ENCODE measurements at regions not wholly inside any gene's neighbourhood (a gene's known extent, or its start where the extent isn't known, plus 50 kb on each side); places are given as distances from the start of the nearest gene placed in this dataset.

DNA sequence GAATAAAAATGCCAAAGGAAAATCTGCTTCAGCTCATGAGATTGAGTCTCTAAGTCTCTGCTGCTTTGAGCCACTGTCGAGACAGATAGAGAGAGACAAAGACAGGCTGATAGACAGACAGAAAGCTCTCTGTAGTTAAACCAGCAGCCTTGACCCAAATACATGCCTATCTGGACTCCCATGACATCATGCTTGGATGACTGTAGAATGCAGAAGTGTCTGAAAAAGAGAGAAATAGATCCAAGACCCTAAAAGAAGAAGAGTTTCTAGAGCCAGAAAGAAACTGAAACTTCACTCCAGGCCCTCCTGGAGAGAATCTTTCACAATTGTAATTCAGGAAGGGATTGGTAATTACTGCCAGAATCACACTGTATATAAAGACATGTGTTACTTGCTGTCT lies 122.6 kb upstream of the PLXNC1 start:
- no peak for DNase-seq (ENCODE audit: low read depth in 4 of 4, low spot score in 3 of 4)

DNA sequence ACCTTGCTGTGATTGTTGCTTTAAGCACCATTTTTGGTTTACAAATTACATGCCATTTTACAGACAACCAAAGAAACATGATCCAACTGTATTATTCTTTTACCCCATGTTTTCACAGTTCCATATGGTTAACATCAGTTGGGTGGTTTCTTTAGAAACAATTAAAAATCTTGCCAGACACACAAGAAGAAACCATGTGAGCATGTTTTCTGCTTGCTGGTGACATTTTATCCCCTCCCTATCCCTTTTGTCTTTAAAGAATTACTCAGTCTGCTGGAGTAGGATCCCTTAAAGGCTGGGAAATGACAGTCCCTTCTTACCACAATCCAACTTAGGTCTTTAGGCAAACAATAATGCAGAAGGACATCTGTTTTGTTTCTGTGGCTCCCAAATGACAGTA lies 121.8 kb upstream of the PLXNC1 start:
- no peak for DNase-seq (ENCODE audit: low read depth in 4 of 4, low spot score in 3 of 4)

DNA sequence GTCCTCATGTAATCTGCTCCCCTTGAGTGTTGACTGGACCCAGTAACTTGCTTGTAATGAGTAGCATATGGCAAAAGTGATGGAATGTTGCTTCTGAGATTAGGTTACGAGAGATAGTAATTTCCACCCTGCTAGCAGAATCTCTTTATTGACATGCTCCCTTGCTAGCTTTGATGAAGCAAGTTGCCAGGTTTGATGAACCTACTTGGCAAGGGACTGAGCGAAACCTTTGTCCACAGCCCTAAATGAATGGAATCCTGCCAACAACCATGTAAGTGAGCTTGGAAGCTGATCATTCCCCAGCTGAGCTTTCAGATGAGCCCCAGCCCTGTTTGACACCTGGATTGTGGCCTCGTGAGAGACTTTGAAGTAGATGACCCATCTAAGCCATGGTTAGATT lies 120.8 kb upstream of the PLXNC1 start:
- no peak for DNase-seq (ENCODE audit: low read depth in 4 of 4, low spot score in 3 of 4)

DNA sequence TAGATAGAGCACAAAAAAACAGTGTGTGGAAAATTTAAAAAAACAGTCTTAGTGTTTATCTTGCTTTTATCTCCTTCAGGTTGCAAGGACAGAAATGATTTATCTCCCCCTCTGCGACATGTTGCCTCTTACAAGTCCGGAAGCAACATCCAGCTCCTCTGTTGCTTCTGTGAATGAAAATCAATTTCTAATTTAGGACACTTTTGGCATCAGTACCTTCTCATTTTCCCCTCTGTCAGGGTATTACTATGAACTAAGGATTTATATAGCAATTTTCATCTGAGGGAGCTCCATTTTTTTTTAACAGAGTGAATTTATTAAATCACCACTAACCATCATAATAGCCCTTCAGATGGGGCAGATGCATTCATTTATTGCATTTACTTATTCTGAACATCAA lies 116.6 kb upstream of the PLXNC1 start:
- DNase-seq (ENCODE audit: low read depth in 4 of 4, low spot score in 3 of 4), result no peak

DNA sequence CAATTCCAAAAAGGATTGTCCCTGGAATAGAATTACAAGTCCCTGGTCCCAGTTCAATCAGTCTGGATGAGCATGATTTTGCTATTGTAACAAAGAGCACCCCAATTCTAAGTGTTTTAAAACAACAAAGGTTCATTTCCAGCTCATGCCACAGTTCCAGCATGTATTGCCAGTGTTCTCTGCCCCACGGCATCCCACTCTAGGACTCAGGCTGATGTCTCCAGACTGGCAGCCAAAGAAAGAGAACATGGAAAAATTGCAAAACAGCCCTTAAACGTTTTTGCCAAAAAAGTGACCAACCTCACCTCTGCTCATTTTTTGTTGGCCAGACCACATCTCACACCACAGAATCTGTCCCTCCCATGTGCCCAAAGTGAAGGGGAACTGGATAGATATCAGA lies 116.0 kb upstream of the PLXNC1 start:
- DNase-seq (ENCODE audit: low read depth in 4 of 4, low spot score in 3 of 4), result no peak

DNA sequence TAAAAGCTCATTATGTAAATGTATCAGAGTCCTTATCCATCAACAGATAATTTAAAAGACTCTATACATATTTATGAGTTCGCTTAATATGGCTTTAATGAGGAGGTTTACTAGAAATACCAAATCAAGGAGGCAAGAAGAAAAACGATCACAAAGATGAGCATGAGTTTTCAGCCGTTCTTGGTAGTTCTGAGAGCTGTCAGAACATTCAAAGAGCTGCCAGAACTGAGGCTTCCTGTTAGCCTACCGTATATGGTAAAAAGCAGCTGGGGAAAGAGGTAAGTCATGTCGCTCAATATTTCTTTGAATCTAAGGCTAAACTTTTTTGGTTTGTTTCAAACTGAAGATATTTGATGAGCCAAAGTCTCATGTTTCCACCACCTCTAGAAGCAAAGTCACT lies 115.3 kb upstream of the PLXNC1 start:
- DNase-seq (ENCODE audit: low read depth in 4 of 4, low spot score in 3 of 4), result no peak

DNA sequence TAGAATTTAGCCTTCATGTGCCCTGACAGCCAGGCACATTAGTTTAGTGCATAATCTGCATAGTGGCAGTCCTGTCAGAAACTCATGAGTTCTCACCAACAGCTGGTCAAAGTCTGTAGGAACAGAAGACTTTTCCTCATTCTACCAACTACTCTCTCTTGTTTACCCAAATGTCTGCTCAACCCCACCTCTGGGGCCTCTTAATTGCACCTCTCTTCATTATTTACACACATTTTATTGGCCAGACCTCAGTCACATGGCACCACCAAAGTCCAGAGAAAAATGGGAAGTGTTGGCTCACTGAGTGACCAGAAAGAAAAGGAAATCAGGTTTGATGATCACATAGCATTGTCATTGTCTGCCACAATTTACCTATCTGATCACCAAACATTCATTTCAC lies 114.6 kb upstream of the PLXNC1 start:
- no peak for DNase-seq (ENCODE audit: low read depth in 4 of 4, low spot score in 3 of 4)

DNA sequence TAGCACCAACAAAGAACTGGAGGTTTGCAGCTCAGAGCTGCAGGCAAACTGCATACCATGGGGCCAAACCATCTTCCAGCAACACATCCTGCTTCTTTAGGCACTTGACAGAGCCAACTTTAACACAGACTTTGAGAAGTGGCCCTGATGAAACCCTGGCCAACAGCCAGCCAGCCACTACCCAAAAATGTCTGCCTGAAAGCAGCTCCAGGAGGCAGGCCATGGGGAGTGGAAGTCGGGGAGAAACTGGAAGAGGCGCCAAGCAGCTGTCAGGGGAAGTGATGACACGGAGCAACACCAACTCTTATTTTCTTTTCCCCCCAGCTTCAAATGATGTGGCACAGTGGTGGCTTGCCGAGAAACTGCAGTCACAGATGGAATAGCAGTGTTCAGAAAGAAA lies 110.9 kb upstream of the PLXNC1 start:
- DNase-seq (ENCODE audit: low read depth in 4 of 4, low spot score in 3 of 4), result no peak

DNA sequence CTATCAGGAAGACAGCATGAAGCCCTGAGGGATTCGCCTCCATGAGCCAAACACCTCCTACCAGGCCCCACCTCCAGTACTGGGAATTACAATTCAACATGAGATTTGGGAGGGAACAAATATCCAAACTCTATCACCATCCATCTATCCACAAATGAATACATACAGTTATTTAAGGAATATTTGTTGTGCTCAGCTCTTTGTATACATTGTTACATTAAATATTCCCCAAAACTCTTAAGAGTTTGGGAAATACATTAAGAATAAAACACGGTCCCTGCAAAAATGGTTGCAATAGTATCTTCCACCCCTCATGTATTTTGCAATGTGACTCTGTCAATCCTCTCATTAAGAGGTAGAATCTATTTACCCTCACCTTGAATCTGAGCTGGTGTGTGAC lies 109.8 kb upstream of the PLXNC1 start:
- no peak for DNase-seq (ENCODE audit: low read depth in 4 of 4, low spot score in 3 of 4)

DNA sequence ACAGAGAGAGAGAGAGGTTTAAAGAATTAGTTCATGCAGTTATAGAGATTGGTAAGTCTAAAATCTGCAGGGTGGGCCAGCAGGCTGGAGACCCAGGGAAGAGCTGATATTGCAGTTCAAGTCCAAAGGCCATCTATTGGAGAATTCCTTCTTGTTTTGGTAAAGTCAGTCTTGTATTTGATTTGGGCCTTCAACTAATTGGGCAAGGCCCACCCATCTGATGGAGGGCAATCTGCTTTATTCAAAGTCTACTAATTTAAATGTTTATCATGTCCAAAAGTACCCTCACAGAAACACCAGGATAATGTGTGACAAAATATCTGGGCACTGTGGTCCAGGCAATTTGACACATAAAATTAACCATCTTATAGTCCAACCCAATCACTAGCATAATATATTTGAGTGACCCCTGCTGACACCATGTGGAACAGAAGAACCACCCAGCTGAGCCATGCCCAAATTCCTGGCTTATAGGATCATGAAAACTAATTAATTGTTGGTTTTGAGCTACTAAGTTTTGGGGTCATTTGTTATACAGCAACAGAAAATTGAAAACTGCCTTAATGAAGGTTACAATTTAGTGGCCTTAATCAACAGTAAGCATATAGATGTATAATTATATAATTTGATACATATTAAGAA lies 109.1 kb upstream of the PLXNC1 start:
- no peak for DNase-seq (ENCODE audit: low read depth in 4 of 4, low spot score in 3 of 4)

DNA sequence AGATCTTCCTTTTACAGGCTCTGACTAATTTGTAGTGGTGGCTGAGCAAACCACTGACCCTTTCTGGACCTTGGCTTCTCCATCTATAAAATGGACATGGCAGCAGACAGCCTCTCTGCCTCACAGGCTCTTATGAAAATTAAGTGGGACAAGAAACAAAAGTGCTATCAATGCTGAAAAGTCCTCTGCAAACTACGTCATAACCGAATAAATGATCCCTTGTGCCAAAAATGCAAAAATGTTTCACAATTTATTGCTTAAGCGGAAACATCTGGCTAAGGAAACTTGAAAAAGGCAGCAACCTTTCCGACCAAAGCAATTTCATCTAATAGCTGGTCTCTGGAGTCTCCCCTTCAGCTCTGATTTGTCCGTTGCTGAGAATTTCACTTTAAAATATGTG lies 108.5 kb upstream of the PLXNC1 start:
- DNase-seq (ENCODE audit: low read depth in 4 of 4, low spot score in 3 of 4), result no peak

DNA sequence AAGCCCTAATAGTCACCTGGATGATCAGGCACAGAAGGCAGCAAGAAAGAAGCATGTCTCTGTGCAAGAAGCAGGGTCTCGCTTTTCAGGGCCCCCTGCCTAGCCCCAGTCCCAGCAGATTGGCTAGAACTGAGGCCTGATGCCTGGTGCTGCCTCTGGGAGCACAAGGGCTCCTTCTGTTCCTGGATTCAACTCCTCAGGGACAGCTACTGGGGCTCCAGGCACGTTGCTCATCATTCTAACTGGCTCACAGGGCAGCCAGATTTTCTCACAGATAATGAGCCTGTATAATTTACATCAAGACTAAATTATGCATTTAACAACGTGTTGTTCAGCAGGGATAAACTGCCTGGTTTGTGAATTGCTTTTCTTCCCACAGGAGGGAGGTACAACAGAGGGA lies 106.5 kb upstream of the PLXNC1 start:
- DNase-seq (ENCODE audit: low read depth in 4 of 4, low spot score in 3 of 4), result no peak

DNA sequence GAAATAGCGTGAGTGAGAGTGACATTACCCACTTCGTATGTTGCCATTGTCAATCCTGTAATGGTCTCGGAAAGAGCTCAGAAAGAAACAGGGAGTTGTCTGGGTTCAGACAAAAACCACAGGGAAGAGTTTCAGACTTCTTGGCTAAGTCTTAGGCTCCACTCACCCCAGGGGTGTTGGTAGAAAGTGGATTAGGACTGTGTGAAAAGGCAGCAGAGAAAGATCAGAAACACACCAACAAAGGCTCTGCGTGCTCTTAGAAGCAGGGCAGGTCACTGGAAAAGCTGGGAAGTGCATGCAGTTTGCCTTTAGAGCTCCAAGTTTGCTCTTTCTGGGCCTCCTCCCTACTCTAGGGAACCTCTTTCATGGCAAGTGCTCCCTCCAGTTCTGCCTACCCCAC lies 106.1 kb upstream of the PLXNC1 start:
- DNase-seq (ENCODE audit: low read depth in 4 of 4, low spot score in 3 of 4), result no peak

DNA sequence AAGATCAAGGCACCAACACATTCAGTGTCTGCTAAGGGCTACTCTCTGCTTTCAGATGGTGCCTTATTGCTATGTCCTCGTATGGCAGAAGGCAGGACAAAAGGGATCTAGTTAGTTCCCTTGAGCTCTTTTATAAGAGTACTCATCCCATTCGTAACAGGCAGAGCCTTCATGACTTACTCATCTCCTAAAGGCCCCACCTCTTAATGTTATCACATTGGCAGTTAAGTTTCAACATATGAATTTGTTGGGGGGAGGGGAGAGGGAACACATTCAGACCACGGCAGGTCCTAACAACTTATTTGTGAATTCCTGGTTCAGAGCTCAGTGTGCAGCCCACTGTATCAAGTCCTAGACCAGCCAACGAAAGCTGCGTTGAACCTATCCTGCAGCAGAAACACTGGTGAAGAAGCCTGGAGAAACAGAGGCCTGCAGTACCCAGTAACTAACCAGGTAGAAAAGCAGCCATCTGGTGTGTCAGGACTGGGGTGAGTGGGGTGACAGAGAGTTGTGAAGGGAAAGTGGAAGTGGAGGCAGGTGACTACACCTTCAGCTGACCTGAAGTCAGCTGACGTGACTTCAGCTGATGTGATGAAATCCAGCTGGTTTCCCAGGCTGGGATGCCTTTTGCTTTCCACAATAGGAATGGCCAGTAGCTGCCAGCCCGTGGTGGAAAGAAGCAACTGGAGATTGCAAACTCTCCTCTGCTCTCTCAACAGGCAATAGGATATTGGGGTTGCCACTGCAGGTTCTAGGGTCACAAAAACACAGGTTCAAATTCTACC lies 101.6 kb upstream of the PLXNC1 start:
- no peak for DNase-seq (ENCODE audit: low read depth in 4 of 4, low spot score in 3 of 4)

DNA sequence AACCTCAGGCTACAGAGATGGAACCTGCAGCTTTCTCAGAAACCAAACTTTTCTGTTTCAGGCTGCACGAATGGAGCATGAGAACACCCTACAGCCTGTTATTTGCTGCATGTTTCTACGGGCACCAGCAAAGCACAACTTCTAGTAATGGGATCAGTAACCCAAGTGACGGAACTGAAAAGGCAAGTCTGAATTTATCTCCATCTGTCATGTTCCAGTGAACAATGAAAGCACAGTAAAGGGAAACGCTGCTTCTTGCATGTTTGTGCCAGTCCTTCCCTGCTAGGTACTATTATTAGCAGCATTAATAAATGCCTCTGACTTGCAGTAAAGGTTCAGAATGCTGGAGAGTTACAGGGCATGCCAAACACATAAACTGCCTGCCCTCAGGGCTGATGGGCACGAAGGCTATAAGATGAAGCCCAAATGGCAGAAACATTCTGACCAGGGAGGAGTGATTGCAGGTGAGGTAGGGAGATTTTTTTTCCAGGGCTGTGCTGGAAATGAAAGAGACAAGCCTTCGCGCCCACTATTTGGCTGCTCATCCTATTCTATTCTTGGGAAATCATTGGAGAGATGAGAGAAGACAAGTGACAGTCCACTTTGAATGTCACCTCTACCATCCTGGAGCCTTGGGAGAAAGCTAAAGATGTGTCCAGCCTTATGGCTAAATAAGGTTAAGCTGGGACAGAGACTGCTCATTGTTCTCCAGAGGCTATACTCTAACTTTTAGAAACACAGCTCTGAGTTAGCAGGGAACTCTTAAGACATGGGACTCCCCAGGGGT lies 100.4 kb upstream of the PLXNC1 start:
- no peak for DNase-seq (ENCODE audit: low read depth in 4 of 4, low spot score in 3 of 4)

DNA sequence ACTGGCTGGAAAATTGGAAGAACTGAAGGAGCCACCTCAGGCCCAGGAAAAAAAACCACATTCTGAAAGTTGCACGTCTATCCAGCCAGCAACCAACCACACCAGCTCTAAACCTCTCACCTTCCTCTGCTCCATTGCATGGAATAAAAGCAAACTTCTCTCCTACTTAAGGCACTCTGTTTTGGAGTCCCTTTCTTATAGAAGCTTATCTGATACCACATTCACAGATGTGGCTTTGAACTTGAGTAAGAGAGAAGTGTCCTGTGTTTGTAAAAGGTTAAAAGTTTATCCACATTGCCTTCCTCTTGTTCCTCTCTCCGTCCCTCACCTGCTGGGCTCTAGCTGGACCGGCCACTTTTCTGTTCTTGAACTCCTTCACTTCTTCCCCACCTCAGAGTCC lies 99.6 kb upstream of the PLXNC1 start:
- DNase-seq (ENCODE audit: low read depth in 4 of 4, low spot score in 3 of 4), result no peak

DNA sequence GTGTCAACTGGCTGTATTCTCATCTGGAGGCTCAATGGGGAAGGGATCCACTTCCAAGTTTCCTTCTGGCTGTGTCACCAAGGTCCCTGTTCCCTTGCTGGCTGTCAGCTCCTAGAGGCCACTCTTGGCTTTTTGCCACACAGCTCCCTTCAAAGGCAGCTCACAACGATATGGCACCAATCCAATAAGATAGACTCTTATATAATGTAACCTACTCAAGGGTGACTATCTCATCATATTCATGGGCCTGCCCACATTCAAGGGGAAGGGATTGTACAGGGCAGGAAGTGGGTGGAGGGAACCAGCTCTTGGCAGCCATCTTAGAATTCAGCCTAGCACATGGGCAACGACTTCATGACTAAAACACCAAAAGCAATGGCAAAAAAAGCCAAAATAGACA lies 98.7 kb upstream of the PLXNC1 start:
- no peak for DNase-seq (ENCODE audit: low read depth in 4 of 4, low spot score in 3 of 4)

DNA sequence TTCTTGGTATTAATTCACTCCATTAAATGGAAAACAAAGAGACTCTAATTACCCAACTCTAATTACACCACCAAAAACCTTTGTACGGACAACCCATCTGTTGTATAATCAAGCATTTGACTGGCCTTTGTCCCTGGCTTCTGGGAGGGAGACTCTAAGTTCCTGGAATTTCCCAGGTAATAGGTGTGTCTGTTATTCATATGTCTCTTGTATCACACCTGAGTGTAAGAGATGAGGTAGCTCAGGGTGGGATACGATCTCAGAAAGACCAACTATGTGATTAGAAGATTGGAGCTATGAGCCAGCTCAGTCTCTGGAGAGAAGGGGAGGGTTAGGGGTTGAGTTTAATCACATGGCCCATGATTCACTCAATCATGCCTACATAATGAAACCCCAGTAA lies 94.7 kb upstream of the PLXNC1 start:
- no peak for DNase-seq (ENCODE audit: low read depth in 4 of 4, low spot score in 3 of 4)

DNA sequence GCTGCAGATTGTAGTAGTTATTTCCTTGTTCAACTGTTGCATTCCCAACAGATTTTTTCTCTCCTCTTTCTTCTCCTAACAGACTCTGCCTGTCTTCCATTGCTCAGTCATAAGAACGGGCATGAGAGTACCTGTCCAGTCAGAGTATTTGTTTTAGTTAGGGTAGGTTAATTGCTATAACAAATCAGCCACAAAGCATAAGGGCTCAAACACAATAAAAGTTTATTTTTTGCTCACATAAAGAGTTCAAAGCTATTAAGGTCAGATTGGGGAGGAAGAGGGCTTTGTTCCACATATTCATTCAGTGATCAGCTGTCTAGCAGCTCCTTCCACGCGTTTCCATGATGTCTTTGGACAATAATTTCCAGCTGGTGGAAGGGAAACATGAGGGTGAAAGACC lies 92.8 kb upstream of the PLXNC1 start:
- no peak for DNase-seq (ENCODE audit: low read depth in 4 of 4, low spot score in 3 of 4)

DNA sequence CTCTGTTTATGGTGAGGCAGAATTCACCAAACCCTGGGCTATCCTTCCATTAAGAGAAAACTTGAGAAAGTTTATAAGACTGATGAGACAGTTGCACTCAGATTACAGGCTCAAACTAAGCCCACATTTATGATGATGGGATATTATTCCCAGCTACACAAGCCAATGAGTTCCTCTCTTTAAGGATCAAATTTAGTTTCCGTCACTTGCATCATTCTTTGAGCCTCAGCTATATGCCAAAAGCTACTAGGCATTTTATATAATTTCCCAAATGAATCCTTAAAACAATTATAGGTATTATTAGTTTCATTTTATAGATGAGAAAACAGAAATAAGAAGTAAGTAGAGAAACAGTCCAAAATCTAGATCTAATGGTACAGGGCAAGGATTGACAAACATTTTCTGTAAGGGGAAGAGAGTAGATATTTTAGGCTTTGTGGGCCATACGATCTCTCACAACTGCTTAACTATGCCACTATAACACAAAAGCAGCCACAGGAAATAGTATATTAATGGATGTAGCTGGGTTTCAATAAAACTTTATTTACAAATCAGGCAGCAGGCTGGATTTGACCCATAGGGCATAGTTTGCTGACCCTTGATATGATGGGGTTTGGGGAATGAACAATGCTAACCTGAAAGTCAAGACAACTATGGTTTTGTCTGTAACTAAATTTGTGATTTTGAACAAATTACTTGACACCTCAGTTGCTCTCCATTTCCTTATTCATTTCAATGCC lies 91.8 kb upstream of the PLXNC1 start:
- DNase-seq (ENCODE audit: low read depth in 4 of 4, low spot score in 3 of 4), result no peak
